ENCODE measurements at regions not wholly inside any gene's neighbourhood (a gene's known extent, or its start where the extent isn't known, plus 50 kb on each side); places are given as distances from the start of the nearest gene placed in this dataset.
A peak's percentile ranks its signal among the peaks of the same experiment; 100 is the strongest.

GRCh38 chrX:125727117-125727516 is 407.4 kb downstream of the TEX13C start:
- BruUV-seq (replicated peaks) = no TSS peak
- H3K9ac ChIP-seq (ENCODE audit: insufficient read depth, low read depth, low read length) = no peak overlapping the region
- ATAC-seq (no peak), FAIRE-seq (no peak), DNase-seq (ENCODE audit: low spot score) (no peak)
- H4K20me1 ChIP-seq (ENCODE audit: insufficient read depth, low read length) = no peaks in the 10 kb centered on the region
- TF ChIP-seq MAFK (conservative IDR thresholded peaks at IDR 0.05 in 1 of 2, IDR thresholded peaks at IDR 0.05 in 1 of 2; ENCODE audit: low read length in 2 of 2) (peak in 1 of 2 experiments; percentile 75; a peak in 3 of 4 replicates), KLF15 (CRISPR knock-in tag; IDR thresholded peaks at IDR 0.05; ENCODE audit: borderline replicate concordance) (no peak), ZBTB7A (CRISPR knock-in tag; IDR thresholded peaks at IDR 0.05) (no peak), MBD4 (IDR thresholded peaks at IDR 0.05; ENCODE audit: borderline replicate concordance, low read length) (no peak), MAFF (IDR thresholded peaks at IDR 0.05; ENCODE audit: low read depth, low read length) (peak; percentile 68), PCBP1 (IDR thresholded peaks at IDR 0.05; ENCODE audit: borderline replicate concordance, low read depth, low read length) (no peak)
- H3K4me2 ChIP-seq (ENCODE audit: low read depth, low read length) = no peak overlapping the region
- in situ Hi-C loops (cut with HindIII; ENCODE audit: extremely low pct_ligation_motif_present, low pct_unique_long_range_greater_than_20kb) (no loop called here), intact Hi-C loops (cut with micrococcal nuclease; ENCODE audit: unreplicated experiment) (no loop called here)
- H3K79me2 ChIP-seq (ENCODE audit: insufficient read depth, low read length) = no peaks in the 10 kb centered on the region
- no peak overlapping the region for H3K27ac ChIP-seq (ENCODE audit: extremely low read length, insufficient read depth, low read length)
- WGBS (ENCODE audit: low lambda C conversion rate) = 0% methylated on average over 1 of the region's 3 CpGs
- ChIA-PET POLR2A (no interaction called here), CTCF (ENCODE audit: low intra/inter-chr PET ratio, low total read pairs) (no interaction called here)
- no peak overlapping the region for H3K4me3 ChIP-seq (replicated peaks in 1 of 3; ENCODE audit: insufficient read depth in 1 of 3, low read depth in 2 of 3, low read length in 3 of 3)
- no peak overlapping the region for H2AFZ ChIP-seq (ENCODE audit: low read length)
- no peaks in the 10 kb centered on the region for H3K27me3 ChIP-seq (ENCODE audit: control insufficient read depth in 1 of 2, insufficient read depth in 2 of 2, low read length in 2 of 2)
- H3K9me3 ChIP-seq (ENCODE audit: low read length) = peaks cover 23% of the 10 kb centered on the region
- H3K36me3 ChIP-seq (replicated peaks in 1 of 2; ENCODE audit: control insufficient read depth in 1 of 2, insufficient read depth in 2 of 2, low read length in 2 of 2) = no peaks in the 10 kb centered on the region
- no peaks in the 10 kb centered on the region for H3K4me1 ChIP-seq (ENCODE audit: insufficient read depth, low read length)

GRCh38 chrX:125736008-125736729 is 416.5 kb downstream of the TEX13C start:
- POLR2A ChIA-PET = no interaction called here
- DNase-seq (ENCODE audit: low spot score) (no peak), ATAC-seq (no peak), FAIRE-seq (no peak)
- 11% methylated on average over 3 of the region's 6 CpGs for WGBS (ENCODE audit: low lambda C conversion rate)
- Histone ChIP-seq H3K4me1 (ENCODE audit: insufficient read depth, low read length) (no peaks in the 10 kb centered on the region), H4K20me1 (ENCODE audit: insufficient read depth, low read length) (no peaks in the 10 kb centered on the region), H3K4me3 (replicated peaks in 1 of 3; ENCODE audit: insufficient read depth in 1 of 3, low read depth in 2 of 3, low read length in 3 of 3) (no peak overlapping the region), H2AFZ (ENCODE audit: low read length) (no peak overlapping the region), H3K9ac (ENCODE audit: insufficient read depth, low read depth, low read length) (no peak overlapping the region), H3K4me2 (ENCODE audit: low read depth, low read length) (no peak overlapping the region), H3K9me3 (ENCODE audit: low read length) (peaks cover 26% of the 10 kb centered on the region; the same call in 1 of the 2 replicates), H3K27ac (ENCODE audit: extremely low read length, insufficient read depth, low read length) (no peak overlapping the region), H3K27me3 (ENCODE audit: control insufficient read depth in 1 of 2, insufficient read depth in 2 of 2, low read length in 2 of 2) (no peaks in the 10 kb centered on the region), H3K79me2 (ENCODE audit: insufficient read depth, low read length) (no peaks in the 10 kb centered on the region), H3K36me3 (replicated peaks in 1 of 2; ENCODE audit: control insufficient read depth in 1 of 2, insufficient read depth in 2 of 2, low read length in 2 of 2) (no peaks in the 10 kb centered on the region)
- no TSS peak for BruUV-seq (replicated peaks)
- TF ChIP-seq RNF2 (conservative IDR thresholded peaks at IDR 0.05; ENCODE audit: low read depth) = no peak
- intact Hi-C loops (cut with micrococcal nuclease; ENCODE audit: unreplicated experiment) = no loop called here
- in situ Hi-C loops (cut with HindIII; ENCODE audit: extremely low pct_ligation_motif_present, low pct_unique_long_range_greater_than_20kb) = no loop called here
- CTCF ChIA-PET (ENCODE audit: low intra/inter-chr PET ratio, low total read pairs) = no interaction called here
